ENCODE measurements at regions not wholly inside any gene's neighbourhood (a gene's known extent, or its start where the extent isn't known, plus 50 kb on each side); places are given as distances from the start of the nearest gene placed in this dataset.

DNA sequence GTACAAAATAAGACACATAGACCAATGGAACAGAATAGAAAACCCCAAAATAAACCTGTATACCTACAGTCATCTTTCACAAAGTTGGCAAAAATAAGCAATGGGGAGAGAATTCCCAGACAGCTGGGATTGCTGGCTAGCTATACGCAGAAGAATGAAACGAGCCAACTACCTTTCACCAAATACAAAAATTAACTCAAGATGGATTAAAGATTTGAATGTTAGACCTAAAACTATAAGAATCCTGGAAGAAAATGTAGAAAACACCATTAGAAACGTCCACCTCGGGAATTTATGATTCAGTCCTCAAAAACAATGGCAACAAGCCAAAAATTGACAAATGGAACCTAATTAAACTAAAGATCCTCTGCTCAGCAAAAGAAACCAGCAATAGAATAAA is 408.1 kb upstream of the SLITRK1 start:
- no peak for DNase-seq (ENCODE audit: extremely low read depth in 1 of 2, low read depth in 1 of 2)

DNA sequence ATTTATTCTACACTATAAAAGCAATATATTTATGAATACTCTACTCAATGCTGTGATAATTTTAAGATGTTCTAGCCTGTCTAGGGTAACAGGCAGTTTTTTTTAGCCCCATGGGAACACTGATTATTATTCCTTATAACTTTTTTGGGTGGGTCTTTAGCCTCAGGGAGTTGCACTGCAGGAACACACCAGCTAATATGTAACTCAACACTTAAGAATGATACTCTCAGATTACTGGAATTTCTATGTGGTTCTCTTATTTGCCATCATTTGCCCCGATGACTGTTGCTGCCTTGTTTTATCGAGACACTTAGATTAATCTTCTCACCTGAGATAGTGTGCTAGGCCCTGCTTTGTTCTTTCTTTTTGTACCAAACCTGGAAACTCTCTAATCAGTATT is 396.9 kb upstream of the SLITRK1 start:
- DNase-seq (ENCODE audit: extremely low read depth in 1 of 2, low read depth in 1 of 2): no peak

DNA sequence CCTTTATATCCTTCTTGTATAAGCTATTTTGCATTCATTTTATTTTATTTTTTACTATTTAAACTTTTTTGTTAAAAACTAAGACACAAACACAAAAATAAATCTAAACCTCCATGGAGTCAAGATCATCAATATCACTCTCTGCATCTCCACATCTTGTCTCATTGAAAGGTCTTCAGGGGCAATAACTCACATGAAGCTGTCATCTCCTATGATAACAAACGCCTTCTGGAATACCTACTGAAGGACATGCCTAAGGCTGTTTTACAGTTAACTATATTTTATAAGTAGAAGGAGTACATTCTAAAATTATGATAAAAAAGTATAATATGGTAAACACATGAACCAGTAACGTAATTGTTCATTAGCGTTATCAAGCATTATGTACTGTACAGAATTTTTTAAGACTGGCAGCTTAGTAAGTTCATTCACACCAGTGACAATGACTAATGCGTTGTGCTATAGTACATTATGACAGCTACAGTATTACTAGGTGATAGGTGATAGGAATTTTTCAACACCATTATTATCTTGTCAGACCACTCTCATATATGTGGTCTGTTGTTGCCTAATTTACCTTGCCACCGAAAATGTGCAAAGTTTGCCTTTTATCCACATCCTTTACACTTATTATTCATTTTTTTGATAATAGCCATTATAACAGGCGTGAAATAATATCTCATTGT is 390.7 kb upstream of the SLITRK1 start:
- no peak for DNase-seq (ENCODE audit: extremely low read depth in 1 of 2, low read depth in 1 of 2)

DNA sequence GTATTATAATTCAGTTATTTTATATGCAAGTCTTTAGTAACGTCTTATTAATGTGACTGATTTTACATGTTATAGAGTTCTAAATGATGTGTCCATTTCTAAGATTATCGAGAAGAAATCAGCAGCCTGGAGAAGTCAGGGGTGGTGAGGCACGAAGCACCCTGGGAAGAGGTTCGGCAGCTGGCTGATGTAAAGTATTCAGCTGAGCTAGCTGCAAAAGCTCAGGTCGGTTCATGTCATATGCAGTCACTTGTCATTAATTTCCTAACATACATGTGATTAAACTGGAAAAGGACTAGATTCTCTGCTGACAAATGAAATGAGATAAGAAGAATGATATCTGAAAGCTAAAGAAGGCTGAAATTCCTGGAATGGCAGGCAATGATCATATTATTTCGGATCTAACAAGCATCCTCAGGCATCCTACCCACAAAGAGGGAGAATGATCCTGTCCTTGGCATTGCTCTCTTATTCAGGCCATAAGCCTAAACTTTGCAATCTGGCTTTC is 383.0 kb upstream of the SLITRK1 start:
- no peak for DNase-seq (ENCODE audit: extremely low read depth in 1 of 2, low read depth in 1 of 2)

DNA sequence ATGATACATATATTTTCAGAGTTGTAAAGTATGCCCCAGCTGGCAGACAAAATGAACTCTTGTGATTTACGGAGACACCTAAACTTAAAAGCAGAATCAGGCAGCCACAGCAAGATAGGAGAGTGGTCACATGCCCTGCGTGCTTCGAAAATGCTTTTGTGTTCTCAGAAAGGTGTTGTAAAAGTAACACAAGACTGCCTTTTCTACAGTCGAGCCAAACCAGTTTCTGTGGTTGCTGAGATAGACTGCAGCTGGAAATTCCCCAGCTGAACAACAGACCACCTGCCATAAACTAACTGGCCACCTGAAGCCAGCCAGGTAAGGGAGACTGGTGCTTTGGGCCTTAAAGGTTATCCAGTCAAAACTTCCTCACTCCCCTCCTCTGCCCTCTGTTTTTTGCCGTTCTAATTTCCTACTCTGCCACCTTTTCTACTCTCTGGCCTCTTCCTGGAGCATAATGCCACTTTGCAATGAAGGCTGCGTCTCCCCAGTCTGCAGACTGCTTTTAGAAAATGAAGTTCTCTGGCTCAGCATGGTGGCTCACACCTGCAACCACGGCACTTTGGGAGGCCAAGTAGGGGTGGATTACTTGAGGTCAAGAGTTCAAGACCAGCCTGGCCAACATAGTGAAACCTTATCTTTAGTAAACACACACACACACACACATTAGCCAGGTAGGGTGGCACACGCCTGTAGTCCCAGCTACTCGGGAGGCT is 381.2 kb upstream of the SLITRK1 start:
- no peak for DNase-seq (ENCODE audit: extremely low read depth in 1 of 2, low read depth in 1 of 2)

DNA sequence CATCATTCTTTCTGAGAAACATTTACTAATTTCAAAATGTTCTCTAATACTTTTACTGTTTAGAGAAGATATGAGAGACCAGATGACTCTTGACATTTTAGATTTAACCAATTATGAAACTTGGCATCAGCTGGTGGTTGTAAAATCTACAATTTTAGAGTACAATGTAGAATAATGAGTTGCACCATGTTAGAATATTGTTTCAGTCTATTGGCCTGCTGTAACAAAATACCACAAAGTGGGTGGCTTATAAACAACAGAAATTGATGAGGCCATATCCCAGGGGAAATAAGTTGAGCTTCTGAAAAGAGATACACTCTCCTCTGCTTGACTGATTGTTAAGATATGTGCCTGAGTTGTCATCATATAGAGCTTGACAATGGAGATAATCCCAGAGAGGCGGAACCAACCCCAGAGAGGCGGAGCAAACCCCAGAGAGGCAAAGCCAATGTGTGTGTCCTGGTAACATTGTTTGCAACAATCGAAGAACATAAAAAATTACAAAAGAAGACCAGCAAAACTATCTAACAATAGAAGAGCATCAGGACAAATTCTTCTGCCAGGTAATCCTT is 373.0 kb upstream of the SLITRK1 start:
- no peak for DNase-seq (ENCODE audit: extremely low read depth in 1 of 2, low read depth in 1 of 2)

DNA sequence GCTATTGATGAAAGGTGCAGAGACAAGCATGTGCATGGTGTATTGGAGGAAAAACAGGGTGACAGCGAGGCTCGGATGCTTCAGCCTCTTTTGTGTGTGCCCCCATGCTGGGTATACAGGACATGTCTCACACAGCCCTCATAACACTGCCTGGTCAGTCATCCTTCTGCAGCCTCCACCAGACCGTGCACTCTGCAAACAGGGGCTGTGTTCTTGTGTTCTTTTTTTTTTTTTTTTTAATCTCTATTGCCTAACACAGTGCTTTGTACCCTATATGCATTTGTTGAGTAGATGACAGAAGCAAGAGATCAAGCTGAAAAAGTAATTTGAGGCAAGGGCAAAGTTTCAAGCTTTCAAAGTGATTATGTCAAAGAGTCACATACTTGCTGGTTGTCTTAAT is 367.2 kb upstream of the SLITRK1 start:
- DNase-seq (ENCODE audit: extremely low read depth in 1 of 2, low read depth in 1 of 2): no peak

DNA sequence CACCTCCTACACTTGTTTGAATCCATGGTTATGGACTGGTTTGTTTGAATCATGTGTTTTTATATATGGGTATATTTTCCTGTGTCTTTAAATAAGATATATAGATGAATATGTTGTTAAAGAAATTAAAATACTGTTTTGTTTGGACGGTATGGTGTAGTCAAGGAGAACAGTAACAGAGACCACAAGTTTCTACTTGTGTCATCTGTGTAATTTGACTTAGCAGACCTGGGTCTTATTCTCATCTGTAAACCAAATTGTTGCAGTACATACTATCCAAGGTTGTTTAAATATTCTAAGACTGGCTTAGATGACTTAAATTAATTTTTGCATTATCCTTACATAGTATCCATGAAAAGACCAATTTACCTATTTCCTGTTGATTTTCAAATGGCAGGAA is 361.1 kb upstream of the SLITRK1 start:
- no peak for DNase-seq (ENCODE audit: extremely low read depth in 1 of 2, low read depth in 1 of 2)

DNA sequence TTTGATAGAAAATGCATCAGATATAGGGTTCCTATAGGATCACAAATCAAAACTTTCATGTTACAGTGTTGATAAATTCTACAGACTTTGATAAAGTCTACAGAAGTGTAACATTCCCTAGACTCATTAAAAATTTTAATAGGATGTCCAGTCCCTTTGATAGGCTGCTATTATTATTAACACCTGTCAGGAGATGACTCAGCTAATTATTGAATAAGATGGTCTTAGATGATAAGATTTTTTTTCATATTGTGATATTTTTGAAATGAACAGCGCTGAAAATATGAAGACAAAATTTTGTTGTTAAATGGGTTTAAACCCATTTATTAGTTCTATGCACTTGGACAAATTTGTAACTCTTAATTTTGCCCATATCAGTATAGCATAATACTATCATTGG is 356.8 kb upstream of the SLITRK1 start:
- DNase-seq (ENCODE audit: extremely low read depth in 1 of 2, low read depth in 1 of 2): no peak

DNA sequence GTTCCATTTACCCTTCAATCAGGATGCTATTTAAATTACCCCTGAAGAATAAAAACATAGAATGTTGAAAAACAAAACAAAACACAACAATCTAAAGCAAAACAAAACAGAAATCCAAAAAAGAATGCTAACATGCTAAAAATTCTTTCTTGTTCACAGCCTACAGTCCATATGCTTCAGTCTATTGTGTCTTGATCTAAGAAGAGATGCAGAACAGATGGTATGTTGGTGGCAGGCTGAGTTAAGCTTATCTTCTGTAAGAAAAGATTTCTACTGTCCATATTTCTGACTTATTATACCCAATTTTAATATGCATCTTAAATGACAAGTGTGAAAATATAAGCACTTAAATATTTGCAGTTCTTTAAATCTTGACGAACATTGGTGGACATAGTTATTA is 356.1 kb upstream of the SLITRK1 start:
- no peak for DNase-seq (ENCODE audit: extremely low read depth in 1 of 2, low read depth in 1 of 2)

DNA sequence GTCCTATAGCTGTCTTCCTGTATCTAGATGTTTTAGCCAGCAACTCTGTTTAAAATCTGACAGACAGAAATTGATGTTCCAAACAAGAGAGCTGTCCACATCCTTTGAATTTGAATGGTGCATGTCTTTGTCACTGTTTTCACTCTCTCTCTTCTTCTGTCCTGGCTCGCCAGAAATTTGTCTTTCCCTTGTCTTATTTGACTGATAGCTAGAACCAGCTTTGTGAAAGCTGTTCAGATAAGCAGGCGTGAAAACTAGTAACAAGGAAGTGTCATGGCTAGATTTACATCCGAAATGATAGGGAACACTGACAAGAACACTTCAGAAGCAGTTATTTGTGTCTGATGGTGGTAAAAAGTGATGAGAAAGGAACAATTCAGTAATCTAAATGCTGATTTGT is 354.9 kb upstream of the SLITRK1 start:
- no peak for DNase-seq (ENCODE audit: extremely low read depth in 1 of 2, low read depth in 1 of 2)

DNA sequence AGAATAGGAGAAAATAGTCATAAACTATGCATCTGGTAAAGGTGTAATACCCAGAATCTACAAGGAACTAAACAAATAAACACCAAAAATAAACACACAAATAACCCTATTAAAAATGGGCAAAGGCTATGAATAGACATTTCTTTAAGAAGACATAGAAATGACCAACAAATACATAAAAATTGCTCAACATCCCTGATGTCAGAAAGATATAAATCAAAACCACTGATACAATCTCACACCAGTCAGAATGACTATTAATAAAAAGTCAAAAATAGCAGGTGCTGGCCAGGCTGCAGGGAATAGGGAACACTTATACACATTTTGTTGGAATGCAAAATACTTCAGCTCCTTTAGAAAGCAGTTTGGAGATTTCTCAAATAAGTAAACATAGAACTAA is 352.1 kb upstream of the SLITRK1 start:
- DNase-seq (ENCODE audit: extremely low read depth in 1 of 2, low read depth in 1 of 2): no peak

DNA sequence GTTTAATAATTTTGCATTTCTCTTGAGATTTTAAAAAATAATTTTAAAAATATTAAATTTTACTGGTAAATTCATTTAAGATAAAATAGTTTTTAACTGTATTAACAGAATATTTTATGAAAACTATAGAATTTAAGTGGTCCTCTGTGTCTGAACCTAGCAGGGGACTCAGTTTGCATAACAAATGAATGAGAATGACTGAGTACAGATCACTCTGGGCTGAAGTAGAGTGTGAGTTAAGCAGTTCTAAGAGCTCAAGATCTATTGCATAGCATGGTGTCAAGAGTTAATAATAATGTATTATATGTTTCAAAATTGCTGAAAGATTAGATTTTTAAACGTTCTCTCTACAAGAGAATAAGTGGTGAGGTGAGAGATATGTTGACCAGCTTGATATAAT is 348.3 kb upstream of the SLITRK1 start:
- no peak for DNase-seq (ENCODE audit: extremely low read depth in 1 of 2, low read depth in 1 of 2)

DNA sequence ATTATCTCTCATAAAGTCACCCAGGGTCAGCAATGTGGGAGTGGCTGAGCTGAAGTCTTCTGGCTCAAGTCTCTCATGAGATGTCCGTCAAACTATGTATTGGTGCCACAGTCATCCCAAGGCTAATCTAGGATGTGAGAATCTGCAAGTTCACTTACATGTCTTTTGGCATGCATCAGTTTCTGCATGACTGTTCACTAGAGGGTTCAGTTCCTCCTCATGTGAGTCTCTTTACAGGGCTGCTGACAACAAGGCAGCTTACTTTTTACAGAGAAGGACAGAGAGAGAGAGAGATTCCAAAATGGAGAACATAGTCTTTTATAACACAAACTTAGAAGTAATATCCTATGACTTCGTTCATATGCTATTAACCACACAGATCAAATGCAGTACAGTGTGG is 328.8 kb upstream of the SLITRK1 start:
- no peak for DNase-seq (ENCODE audit: extremely low read depth in 1 of 2, low read depth in 1 of 2)

DNA sequence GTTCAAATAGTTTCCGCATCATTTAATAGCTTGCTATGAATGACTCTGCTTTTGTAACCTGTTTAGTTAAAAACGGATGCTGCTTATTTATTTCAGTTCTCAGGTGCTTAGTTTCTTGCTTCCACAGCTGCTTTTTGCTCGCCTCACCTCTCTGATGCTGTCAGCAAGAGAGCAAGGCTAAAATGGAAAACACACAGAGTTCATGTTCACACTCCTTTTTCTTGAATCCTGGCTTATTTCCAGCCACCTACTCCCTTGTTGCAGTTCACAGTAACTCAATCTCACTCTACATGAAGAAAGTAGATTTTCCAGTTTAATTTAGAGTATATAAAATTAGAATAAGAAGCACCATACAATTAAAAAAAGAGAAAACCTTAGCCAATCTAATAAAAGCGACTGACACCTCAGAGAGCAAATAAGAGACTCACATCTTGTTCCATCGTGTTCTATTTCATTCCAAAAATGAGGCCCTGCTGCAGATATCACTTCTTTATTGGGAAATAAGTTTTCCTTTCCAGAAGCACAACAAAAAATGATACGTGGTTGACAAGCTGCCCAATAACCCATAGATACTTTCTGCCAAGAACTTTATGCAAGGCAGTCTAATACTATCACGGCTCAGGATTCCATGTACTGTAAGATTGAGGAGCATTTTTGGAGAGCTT is 326.1 kb upstream of the SLITRK1 start:
- DNase-seq (ENCODE audit: extremely low read depth in 1 of 2, low read depth in 1 of 2): no peak

DNA sequence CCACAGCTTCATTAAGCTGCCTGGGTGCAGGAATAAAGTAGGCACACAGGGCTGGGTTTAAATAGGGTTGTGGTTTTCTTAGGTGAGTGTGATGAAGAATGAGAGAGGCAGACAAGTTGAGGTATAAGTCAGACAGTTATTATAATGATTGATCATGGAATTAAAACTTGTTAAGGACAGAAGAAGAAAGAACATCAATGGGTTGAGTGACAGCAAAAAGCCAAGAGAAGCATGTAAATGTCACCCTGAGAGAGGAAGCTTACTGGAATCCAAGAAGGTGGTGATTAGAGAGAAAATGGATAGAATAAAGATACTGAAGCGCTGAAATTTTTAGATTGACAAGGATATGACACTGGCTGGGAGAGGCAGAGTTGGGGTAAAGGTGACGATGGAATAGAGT is 325.2 kb upstream of the SLITRK1 start:
- no peak for DNase-seq (ENCODE audit: extremely low read depth in 1 of 2, low read depth in 1 of 2)

DNA sequence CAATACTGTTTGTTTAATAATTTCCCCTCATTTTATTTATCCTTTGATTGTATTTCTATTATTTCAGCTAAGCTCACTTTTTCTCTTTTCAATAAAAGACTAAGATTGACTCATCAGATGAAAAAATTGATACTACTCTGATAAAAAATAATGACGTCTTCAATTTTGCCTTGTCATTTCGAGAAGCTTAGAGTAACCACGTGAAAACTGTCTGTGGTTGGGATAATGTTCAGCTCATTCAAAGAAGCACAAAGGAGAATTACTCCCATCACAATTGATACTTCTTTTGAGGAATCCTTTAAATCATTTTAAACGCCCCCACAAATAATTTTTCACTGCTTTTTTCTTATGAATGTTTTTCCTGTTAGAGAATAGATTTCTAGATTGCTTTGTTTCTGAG is 318.7 kb upstream of the SLITRK1 start:
- DNase-seq (ENCODE audit: extremely low read depth in 1 of 2, low read depth in 1 of 2): no peak

DNA sequence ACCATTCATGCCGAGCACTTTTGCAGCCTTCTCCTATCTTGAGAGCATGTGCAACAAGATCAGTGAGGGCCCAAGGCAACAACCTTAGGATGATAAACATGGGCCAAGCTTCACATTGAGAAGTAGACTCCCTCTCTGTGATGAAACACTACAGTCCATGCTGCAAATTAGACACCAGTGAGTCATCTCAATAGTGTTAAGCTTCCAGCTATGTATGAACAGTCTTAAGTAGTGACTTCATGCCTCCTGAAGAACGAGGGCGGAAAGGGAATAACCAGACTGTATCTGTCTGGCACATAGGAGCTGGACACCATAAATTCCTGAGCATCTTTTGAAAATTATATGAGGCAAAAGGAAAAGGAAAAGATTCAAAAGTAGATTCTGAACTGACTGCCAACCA is 309.9 kb upstream of the SLITRK1 start:
- no peak for DNase-seq (ENCODE audit: extremely low read depth in 1 of 2, low read depth in 1 of 2)

DNA sequence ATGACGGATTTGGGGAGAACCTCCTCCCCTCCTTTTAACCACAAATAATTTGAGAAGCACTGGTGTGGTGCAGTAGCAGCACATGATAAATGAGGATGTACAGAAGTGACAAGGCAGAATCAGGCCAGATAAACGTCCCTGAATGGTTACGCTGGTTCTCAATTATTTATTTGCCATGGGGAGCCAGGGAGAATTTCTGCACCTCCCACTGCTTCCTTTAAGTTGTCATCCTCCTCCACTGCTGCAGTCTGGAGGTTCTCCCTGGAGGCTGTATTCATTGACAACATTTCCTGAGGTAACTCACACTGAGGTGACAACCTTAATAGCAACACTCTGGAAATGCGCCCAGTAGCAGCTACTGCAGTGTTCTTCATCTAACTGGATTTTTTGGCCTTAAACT is 308.9 kb upstream of the SLITRK1 start:
- no peak for DNase-seq (ENCODE audit: extremely low read depth in 1 of 2, low read depth in 1 of 2)

DNA sequence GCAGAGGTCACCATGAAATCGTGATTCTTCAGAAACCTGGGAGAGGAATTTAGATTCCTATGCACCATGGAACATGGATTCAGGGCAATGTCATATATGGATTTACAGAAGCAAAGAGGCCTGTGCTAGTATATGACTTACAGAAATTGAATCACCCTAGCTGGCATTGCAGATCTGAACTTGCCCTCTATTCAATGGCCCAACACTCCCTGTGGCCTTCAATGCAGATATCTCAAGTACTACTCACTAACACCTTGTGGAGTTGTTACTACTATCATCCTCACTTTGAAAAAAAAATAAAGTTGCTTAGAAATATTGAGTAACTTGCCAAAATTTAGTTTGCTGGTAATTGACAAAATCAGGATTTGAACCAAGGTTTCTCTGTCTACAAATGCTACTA is 305.4 kb upstream of the SLITRK1 start:
- no peak for DNase-seq (ENCODE audit: extremely low read depth in 1 of 2, low read depth in 1 of 2)

DNA sequence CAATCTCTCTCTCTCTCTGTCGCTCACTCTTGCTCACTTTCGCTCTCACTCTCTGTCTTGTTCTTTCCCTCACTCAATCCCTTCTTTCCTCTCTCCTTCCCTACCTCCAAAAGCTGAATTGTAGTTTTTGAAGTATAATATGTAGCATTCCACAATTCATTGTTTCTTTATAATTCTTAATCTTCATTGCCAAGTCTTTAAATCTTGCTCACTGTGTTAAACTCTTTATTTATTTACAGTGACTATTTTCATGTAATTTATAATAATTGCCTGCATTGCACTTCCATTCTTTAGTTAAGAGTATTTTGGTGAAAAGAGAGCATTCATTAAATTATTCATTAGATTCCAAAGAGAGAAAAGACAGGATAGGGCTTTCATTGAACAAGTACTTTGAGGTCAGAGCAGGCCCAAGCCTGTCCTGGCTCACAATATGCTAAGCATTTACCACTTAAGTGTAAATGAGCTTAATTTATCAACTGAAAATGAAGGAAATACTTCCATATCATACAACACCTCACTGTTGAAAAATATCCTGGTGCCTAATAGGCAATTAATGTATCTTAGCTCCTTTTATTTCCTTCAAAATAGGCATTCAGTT is 257.4 kb upstream of the SLITRK1 start:
- no peak for DNase-seq (ENCODE audit: extremely low read depth in 1 of 2, low read depth in 1 of 2)

All from activated CD8-positive, alpha-beta memory T cell treated with anti-CD3 and anti-CD28 coated beads for 1 hour (primary cell).